ENCODE measurements at regions not wholly inside any gene's neighbourhood (a gene's known extent, or its start where the extent isn't known, plus 50 kb on each side); places are given as distances from the start of the nearest gene placed in this dataset.
A peak's percentile ranks its signal among the peaks of the same experiment; 100 is the strongest.

- DNase-seq, result no peak
Measured at GRCh38 chr20:9981829-9982228, 53.0 kb upstream of the ANKEF1 start.

GRCh38 chr20:9978397-9979004 lies 56.3 kb upstream of the ANKEF1 start:
- DNase-seq, result peak; percentile 71 to 95

GRCh38 chr20:9977629-9978028 lies 57.2 kb upstream of the ANKEF1 start:
- no peak for DNase-seq

GRCh38 chr20:9974324-9974723 lies 60.5 kb upstream of the ANKEF1 start:
- DNase-seq, result peak in 1 of 2 experiments; percentile 30

GRCh38 chr20:9971746-9972145 lies 63.0 kb upstream of the ANKEF1 start:
- no peak for DNase-seq

- DNase-seq, result no peak
Measured at GRCh38 chr20:9969626-9970025, 65.2 kb upstream of the ANKEF1 start.

- DNase-seq, result no peak
Measured at GRCh38 chr20:9968015-9968414, 66.8 kb upstream of the ANKEF1 start.

GRCh38 chr20:9966966-9967365 lies 67.8 kb upstream of the ANKEF1 start:
- DNase-seq, result peak in 1 of 2 experiments; percentile 19

- no peak for DNase-seq
Measured at GRCh38 chr20:9963029-9963428, 71.8 kb upstream of the ANKEF1 start.

- DNase-seq, result no peak
Measured at GRCh38 chr20:9958693-9959092, 76.1 kb upstream of the ANKEF1 start.

GRCh38 chr20:9955646-9956045 lies 79.1 kb upstream of the ANKEF1 start:
- no peak for DNase-seq

- DNase-seq, result no peak
Measured at GRCh38 chr20:9949563-9949962, 85.2 kb upstream of the ANKEF1 start.

GRCh38 chr20:9945408-9945807 lies 89.4 kb upstream of the ANKEF1 start:
- DNase-seq, result no peak

GRCh38 chr20:9942736-9943135 lies 92.1 kb upstream of the ANKEF1 start:
- DNase-seq, result no peak

GRCh38 chr20:9940329-9940728 lies 94.5 kb upstream of the ANKEF1 start:
- DNase-seq, result no peak

- DNase-seq, result no peak
Measured at GRCh38 chr20:9939231-9939630, 95.6 kb upstream of the ANKEF1 start.

- DNase-seq, result no peak
Measured at GRCh38 chr20:9935285-9935684, 96.4 kb upstream of the PAK5 start.

- DNase-seq, result no peak
Measured at GRCh38 chr20:9930142-9930541, 91.3 kb upstream of the PAK5 start.

- DNase-seq, result no peak
Measured at GRCh38 chr20:9928955-9929354, 90.1 kb upstream of the PAK5 start.

- no peak for DNase-seq
Measured at GRCh38 chr20:9928281-9928737, 89.4 kb upstream of the PAK5 start.

GRCh38 chr20:9927224-9927623 lies 88.3 kb upstream of the PAK5 start:
- DNase-seq, result no peak

GRCh38 chr20:9926476-9926875 lies 87.6 kb upstream of the PAK5 start:
- DNase-seq, result no peak

- DNase-seq, result no peak
Measured at GRCh38 chr20:9926007-9926406, 87.1 kb upstream of the PAK5 start.

GRCh38 chr20:9923648-9924047 lies 84.8 kb upstream of the PAK5 start:
- DNase-seq, result no peak

GRCh38 chr20:9920866-9921265 lies 82.0 kb upstream of the PAK5 start:
- no peak for DNase-seq

All from NCI-H524 (cell line).